ENCODE measurements at regions not wholly inside any gene's neighbourhood (a gene's known extent, or its start where the extent isn't known, plus 50 kb on each side); places are given as distances from the start of the nearest gene placed in this dataset.

DNA sequence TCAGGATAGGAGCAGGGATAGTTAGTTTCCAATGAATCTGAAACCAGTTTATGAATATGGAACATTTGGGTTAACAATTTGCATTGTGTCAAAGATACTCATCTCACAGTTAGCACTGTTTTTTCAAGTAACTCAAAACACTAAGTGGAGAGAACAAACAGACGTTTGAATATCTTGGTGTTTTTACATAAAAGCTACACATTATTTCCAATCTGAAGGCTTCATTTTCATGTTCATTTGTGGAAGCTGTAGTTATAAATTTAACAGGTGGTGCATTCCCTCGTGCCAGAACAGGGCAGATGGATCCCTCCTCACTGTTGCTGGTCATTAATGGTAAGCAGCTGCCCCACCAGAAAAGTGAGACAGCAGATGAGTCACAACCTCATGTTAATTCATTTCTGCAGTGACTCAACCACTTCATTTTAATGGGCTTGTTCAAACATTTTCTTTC, 286.9 kb downstream of the TMX3 start:
- Histone ChIP-seq H3K4me1 (ENCODE audit: control insufficient read depth, insufficient read depth, low read length) (no peaks in the 10 kb centered on the region), H3K36me3 (ENCODE audit: control insufficient read depth, insufficient read depth, low read length) (no peaks in the 10 kb centered on the region), H3K4me3 (ENCODE audit: low read depth in 2 of 2, low read length in 2 of 2) (no peak overlapping the region), H3K27me3 (ENCODE audit: control insufficient read depth, insufficient read depth, low read length) (no peaks in the 10 kb centered on the region), H3K9me3 (ENCODE audit: control insufficient read depth, insufficient read depth, low read depth, low read length) (no peaks in the 10 kb centered on the region), H3K27ac (ENCODE audit: low read length) (no peak overlapping the region)
- TF ChIP-seq POLR2AphosphoS5 (IDR thresholded peaks at IDR 0.05; ENCODE audit: low read depth, low read length) (no peak), SIN3A (IDR thresholded peaks at IDR 0.05; ENCODE audit: borderline replicate concordance, insufficient read depth, low read depth, low read length) (no peak), TCF7L2 (IDR thresholded peaks at IDR 0.05; ENCODE audit: low read depth, low read length) (no peak)
- TF ChIP-seq, protein P1, sequence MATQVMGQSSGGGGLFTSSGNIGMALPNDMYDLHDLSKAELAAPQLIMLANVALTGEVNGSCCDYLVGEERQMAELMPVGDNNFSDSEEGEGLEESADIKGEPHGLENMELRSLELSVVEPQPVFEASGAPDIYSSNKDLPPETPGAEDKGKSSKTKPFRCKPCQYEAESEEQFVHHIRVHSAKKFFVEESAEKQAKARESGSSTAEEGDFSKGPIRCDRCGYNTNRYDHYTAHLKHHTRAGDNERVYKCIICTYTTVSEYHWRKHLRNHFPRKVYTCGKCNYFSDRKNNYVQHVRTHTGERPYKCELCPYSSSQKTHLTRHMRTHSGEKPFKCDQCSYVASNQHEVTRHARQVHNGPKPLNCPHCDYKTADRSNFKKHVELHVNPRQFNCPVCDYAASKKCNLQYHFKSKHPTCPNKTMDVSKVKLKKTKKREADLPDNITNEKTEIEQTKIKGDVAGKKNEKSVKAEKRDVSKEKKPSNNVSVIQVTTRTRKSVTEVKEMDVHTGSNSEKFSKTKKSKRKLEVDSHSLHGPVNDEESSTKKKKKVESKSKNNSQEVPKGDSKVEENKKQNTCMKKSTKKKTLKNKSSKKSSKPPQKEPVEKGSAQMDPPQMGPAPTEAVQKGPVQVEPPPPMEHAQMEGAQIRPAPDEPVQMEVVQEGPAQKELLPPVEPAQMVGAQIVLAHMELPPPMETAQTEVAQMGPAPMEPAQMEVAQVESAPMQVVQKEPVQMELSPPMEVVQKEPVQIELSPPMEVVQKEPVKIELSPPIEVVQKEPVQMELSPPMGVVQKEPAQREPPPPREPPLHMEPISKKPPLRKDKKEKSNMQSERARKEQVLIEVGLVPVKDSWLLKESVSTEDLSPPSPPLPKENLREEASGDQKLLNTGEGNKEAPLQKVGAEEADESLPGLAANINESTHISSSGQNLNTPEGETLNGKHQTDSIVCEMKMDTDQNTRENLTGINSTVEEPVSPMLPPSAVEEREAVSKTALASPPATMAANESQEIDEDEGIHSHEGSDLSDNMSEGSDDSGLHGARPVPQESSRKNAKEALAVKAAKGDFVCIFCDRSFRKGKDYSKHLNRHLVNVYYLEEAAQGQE (IDR thresholded peaks at IDR 0.05; ENCODE audit: insufficient read depth in 1 of 2, low read depth in 2 of 2, low read length in 1 of 2), result no peak
- TF ChIP-seq, protein P2, sequence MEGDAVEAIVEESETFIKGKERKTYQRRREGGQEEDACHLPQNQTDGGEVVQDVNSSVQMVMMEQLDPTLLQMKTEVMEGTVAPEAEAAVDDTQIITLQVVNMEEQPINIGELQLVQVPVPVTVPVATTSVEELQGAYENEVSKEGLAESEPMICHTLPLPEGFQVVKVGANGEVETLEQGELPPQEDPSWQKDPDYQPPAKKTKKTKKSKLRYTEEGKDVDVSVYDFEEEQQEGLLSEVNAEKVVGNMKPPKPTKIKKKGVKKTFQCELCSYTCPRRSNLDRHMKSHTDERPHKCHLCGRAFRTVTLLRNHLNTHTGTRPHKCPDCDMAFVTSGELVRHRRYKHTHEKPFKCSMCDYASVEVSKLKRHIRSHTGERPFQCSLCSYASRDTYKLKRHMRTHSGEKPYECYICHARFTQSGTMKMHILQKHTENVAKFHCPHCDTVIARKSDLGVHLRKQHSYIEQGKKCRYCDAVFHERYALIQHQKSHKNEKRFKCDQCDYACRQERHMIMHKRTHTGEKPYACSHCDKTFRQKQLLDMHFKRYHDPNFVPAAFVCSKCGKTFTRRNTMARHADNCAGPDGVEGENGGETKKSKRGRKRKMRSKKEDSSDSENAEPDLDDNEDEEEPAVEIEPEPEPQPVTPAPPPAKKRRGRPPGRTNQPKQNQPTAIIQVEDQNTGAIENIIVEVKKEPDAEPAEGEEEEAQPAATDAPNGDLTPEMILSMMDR (IDR thresholded peaks at IDR 0.05), result no peak
- in situ Hi-C loops (cut with HindIII; ENCODE audit: low pct_unique_long_range_greater_than_20kb, low sequenced_read_pairs) (no loop called here), intact Hi-C loops (cut with micrococcal nuclease; ENCODE audit: unreplicated experiment) (no loop called here)
- BruUV-seq (replicated peaks), result no TSS peak
- CTCF ChIA-PET, result no interaction called here
- DNase-seq (ENCODE audit: low read depth, low spot score), result no peak
- POLR2A ChIA-PET, result no interaction called here
- ATAC-seq, result no peak

DNA sequence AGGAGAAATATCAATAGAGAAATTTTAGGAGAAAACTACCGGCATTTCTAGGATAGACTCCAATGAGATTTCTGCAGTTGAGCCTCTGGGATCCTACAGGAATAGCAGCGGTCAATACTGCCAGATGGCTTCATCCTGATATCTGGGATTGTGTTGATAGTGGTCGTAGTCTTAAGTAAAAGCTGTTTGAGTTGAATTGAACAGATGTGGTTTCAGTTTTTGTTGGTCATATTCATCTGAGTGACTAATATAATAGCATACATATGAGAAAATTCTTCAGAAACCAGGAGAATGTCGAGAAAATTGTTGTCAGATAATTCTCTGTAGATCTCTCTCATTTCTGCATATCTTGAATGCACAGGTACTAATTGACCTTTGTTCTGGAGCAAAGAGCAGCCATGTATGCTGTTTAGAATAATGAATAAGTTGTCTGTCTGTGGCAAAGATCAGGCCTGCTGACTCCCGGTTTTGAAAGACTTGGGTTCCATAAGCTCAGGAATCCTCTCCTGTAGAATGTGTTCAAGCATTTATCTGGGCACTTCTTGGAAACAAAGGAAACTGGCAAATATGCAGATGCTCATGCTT, 288.1 kb downstream of the TMX3 start:
- Histone ChIP-seq H3K27me3 (ENCODE audit: control insufficient read depth, insufficient read depth, low read length) (no peaks in the 10 kb centered on the region), H3K36me3 (ENCODE audit: control insufficient read depth, insufficient read depth, low read length) (no peaks in the 10 kb centered on the region), H3K4me3 (ENCODE audit: low read depth in 2 of 2, low read length in 2 of 2) (no peak overlapping the region), H3K27ac (ENCODE audit: low read length) (no peak overlapping the region), H3K4me1 (ENCODE audit: control insufficient read depth, insufficient read depth, low read length) (no peaks in the 10 kb centered on the region), H3K9me3 (ENCODE audit: control insufficient read depth, insufficient read depth, low read depth, low read length) (no peaks in the 10 kb centered on the region)
- ChIA-PET POLR2A (no interaction called here), CTCF (no interaction called here)
- no peak for TF ChIP-seq SIN3A (IDR thresholded peaks at IDR 0.05; ENCODE audit: borderline replicate concordance, insufficient read depth, low read depth, low read length)
- no peak for TF ChIP-seq TCF7L2 (IDR thresholded peaks at IDR 0.05; ENCODE audit: low read depth, low read length)
- TF ChIP-seq, protein P1 (IDR thresholded peaks at IDR 0.05; ENCODE audit: insufficient read depth in 1 of 2, low read depth in 2 of 2, low read length in 1 of 2), result no peak
- TF ChIP-seq POLR2AphosphoS5 (IDR thresholded peaks at IDR 0.05; ENCODE audit: low read depth, low read length), result no peak
- TF ChIP-seq, protein P2 (IDR thresholded peaks at IDR 0.05), result no peak
- BruUV-seq (replicated peaks), result no TSS peak
- no peak for ATAC-seq
- no peak for DNase-seq (ENCODE audit: low read depth, low spot score)
- intact Hi-C loops (cut with micrococcal nuclease; ENCODE audit: unreplicated experiment) (no loop called here), in situ Hi-C loops (cut with HindIII; ENCODE audit: low pct_unique_long_range_greater_than_20kb, low sequenced_read_pairs) (no loop called here)
